GM23338 (cell line): ENCODE measurements at regions not wholly inside any gene's neighbourhood (a gene's known extent, or its start where the extent isn't known, plus 50 kb on each side); places are given as distances from the start of the nearest gene placed in this dataset.

ENCODE experiments used
- EZH2 ChIP-seq: fragments of 200-600 bp; sonication (generic); IDR thresholded peaks from one replicate; pipeline ENCODE4 v1.8.0; 2017; ENCODE audit warnings: antibody characterized with exemption, mild to moderate bottlenecking, low read depth; ENCODE audit not compliant: unreplicated experiment
- EZH2phosphoT487 ChIP-seq: fragments of 200-600 bp; sonication (generic); IDR thresholded peaks from one replicate; pipeline ENCODE4 v1.8.1; 2018; ENCODE audit warnings: antibody characterized with exemption; ENCODE audit not compliant: unreplicated experiment
- NANOG ChIP-seq: IDR thresholded peaks from 2 replicates; pipeline ENCODE4 v1.6.1; 2016; ENCODE audit warnings: antibody characterized with exemption, borderline replicate concordance
- POLR2AphosphoS5 ChIP-seq: IDR thresholded peaks from 2 replicates; pipeline ENCODE4 v1.6.1; 2016; ENCODE audit warnings: antibody characterized with exemption, low read depth
- REST ChIP-seq: IDR thresholded peaks from one replicate; pipeline ENCODE4 v1.6.1; 2018; ENCODE audit warnings: antibody characterized with exemption; ENCODE audit not compliant: unreplicated experiment
- ZNF331 ChIP-seq: fragments of 250-450 bp; sonication (Bioruptor Pico); IDR thresholded peaks from 2 replicates; pipeline ENCODE4 v1.5.0; 2020; ENCODE audit warnings: low read depth, mild to moderate bottlenecking, moderate library complexity
- TF ChIP-seq, protein P1 (sequence below), 2 experiments: fragments of 200-600 bp in 1 of 2; sonication (generic) in 1 of 2; conservative IDR thresholded peaks; 2 replicates each; pipeline versions ENCODE4 v1.5.1 to v1.6.1; 2016 to 2017; ENCODE audit warnings: antibody characterized with exemption in 2 of 2, low read depth in 2 of 2, mild to moderate bottlenecking in 2 of 2, moderate library complexity in 1 of 2

- TF ChIP-seq, protein P1, sequence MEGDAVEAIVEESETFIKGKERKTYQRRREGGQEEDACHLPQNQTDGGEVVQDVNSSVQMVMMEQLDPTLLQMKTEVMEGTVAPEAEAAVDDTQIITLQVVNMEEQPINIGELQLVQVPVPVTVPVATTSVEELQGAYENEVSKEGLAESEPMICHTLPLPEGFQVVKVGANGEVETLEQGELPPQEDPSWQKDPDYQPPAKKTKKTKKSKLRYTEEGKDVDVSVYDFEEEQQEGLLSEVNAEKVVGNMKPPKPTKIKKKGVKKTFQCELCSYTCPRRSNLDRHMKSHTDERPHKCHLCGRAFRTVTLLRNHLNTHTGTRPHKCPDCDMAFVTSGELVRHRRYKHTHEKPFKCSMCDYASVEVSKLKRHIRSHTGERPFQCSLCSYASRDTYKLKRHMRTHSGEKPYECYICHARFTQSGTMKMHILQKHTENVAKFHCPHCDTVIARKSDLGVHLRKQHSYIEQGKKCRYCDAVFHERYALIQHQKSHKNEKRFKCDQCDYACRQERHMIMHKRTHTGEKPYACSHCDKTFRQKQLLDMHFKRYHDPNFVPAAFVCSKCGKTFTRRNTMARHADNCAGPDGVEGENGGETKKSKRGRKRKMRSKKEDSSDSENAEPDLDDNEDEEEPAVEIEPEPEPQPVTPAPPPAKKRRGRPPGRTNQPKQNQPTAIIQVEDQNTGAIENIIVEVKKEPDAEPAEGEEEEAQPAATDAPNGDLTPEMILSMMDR (conservative IDR thresholded peaks at IDR 0.05; ENCODE audit: low read depth in 2 of 2) = no peak
- TF ChIP-seq POLR2AphosphoS5 (no peak), EZH2phosphoT487 (no peak), REST (no peak), EZH2 (no peak), NANOG (no peak), ZNF331 (CRISPR knock-in tag) (no peak)
Measured at GRCh38 chr6:67863346-67863745, 771.7 kb upstream of the ADGRB3 start.
